ENCODE measurements at regions not wholly inside any gene's neighbourhood (a gene's known extent, or its start where the extent isn't known, plus 50 kb on each side); places are given as distances from the start of the nearest gene placed in this dataset.

DNA sequence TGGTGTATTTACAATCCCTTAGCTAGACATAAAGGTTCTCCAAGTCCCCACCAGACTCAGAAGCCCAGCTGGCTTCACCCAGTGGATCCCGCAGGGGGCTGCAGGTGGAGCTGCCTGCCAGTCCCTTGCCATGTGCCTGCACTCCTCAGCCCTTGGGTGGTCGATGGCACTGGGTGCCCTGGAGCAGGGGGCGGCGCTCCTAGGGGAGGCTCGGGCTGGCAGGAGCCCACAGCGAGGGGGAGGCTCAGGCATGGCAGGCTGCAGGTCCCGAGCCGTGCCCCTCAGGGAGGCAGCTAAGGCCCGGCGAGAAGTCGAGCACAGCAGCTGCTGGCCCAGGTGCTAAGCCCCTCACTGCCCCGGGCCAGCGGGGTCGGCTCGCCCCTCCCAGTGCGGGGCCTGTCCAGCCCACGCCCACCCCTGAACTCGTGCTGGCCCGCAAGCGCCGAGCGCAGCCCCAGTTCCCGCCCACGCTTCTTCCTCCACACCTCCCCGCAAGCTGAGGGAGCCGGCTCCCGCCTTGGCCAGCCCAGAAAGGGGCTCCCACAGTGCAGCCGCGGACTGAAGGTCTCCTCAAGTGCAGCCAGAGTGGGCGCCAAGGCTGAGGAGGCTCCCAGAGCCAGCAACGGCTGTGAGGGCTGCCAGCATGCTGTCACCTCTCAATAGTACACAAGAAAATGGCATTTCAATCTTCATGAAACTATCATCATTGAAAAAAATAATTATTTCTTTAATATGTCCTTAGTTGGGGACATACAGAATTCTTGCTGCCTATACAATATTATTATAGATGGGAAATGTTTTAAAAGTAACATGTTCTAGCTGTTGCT lies 189.1 kb downstream of the SLC7A11 start:
- Histone ChIP-seq H3K4me3 (ENCODE audit: insufficient read depth, low read depth, low read length) (no peak overlapping the region), H3K27ac (ENCODE audit: insufficient read depth, low read depth, low read length, poor library complexity, severe bottlenecking) (no peak overlapping the region)

GRCh38 chr4:138051157-138051556 lies 191.0 kb downstream of the SLC7A11 start:
- 92 to 100% methylated on average over 1 to 3 of the region's 3 CpGs for WGBS, 2 experiments
- Histone ChIP-seq H3K4me3 (ENCODE audit: insufficient read depth, low read depth, low read length) (no peak overlapping the region), H3K27ac (ENCODE audit: insufficient read depth, low read depth, low read length, poor library complexity, severe bottlenecking) (no peak overlapping the region), H3K9me3 (ENCODE audit: control insufficient read depth, low read length) (no peaks in the 10 kb centered on the region), H3K27me3 (ENCODE audit: control insufficient read depth, insufficient read depth, low read length, poor library complexity, severe bottlenecking) (no peaks in the 10 kb centered on the region), H3K36me3 (ENCODE audit: control insufficient read depth, insufficient read depth, low read length) (no peaks in the 10 kb centered on the region), H3K4me1 (ENCODE audit: control insufficient read depth, insufficient read depth, low read length) (peaks cover 8% of the 10 kb centered on the region)

More for the DNA sequence above, 189.1 kb downstream of the SLC7A11 start:
- no peaks in the 10 kb centered on the region for H3K27me3 ChIP-seq (ENCODE audit: control insufficient read depth, insufficient read depth, low read length, poor library complexity, severe bottlenecking)
- H3K9me3 ChIP-seq (ENCODE audit: control insufficient read depth, low read length), result no peaks in the 10 kb centered on the region
- WGBS, 2 experiments, result 86 to 88% methylated on average over 31 of the region's 31 CpGs
- no peaks in the 10 kb centered on the region for H3K36me3 ChIP-seq (ENCODE audit: control insufficient read depth, insufficient read depth, low read length)
- peaks cover 8% of the 10 kb centered on the region for H3K4me1 ChIP-seq (ENCODE audit: control insufficient read depth, insufficient read depth, low read length)

- no peaks in the 10 kb centered on the region for H3K36me3 ChIP-seq (ENCODE audit: control insufficient read depth, insufficient read depth, low read length)
- 34 to 52% methylated on average over 4 to 5 of the region's 6 CpGs for WGBS, 2 experiments
- no peak overlapping the region for H3K27ac ChIP-seq (ENCODE audit: insufficient read depth, low read depth, low read length, poor library complexity, severe bottlenecking)
- H3K4me3 ChIP-seq (ENCODE audit: insufficient read depth, low read depth, low read length), result no peak overlapping the region
- no peaks in the 10 kb centered on the region for H3K27me3 ChIP-seq (ENCODE audit: control insufficient read depth, insufficient read depth, low read length, poor library complexity, severe bottlenecking)
- H3K4me1 ChIP-seq (ENCODE audit: control insufficient read depth, insufficient read depth, low read length), result peaks cover 8% of the 10 kb centered on the region
- H3K9me3 ChIP-seq (ENCODE audit: control insufficient read depth, low read length), result no peaks in the 10 kb centered on the region
Measured at GRCh38 chr4:138050601-138051000, 191.5 kb downstream of the SLC7A11 start.

DNA sequence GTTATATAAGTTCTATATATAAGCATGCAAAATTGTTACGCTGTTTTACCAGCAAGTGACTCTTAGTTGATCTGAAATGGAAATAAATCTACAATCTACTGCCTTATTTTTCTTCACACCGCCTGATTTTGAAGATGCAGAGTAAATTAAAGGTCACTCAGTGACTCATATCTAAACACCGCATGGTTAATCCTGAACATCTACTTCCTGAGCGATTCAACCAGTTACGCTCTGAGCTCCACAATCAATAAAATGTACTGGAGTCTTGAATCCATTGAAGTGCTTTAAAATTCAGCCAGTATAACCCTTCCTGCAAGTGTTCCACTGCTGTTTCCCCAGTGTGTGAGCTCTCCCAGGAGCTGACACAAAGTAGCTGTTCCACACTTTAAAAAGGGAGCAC lies 192.8 kb downstream of the SLC7A11 start:
- Histone ChIP-seq H3K27ac (ENCODE audit: insufficient read depth, low read depth, low read length, poor library complexity, severe bottlenecking) (no peak overlapping the region), H3K27me3 (ENCODE audit: control insufficient read depth, insufficient read depth, low read length, poor library complexity, severe bottlenecking) (no peaks in the 10 kb centered on the region), H3K4me3 (ENCODE audit: insufficient read depth, low read depth, low read length) (no peak overlapping the region), H3K9me3 (ENCODE audit: control insufficient read depth, low read length) (no peaks in the 10 kb centered on the region), H3K4me1 (ENCODE audit: control insufficient read depth, insufficient read depth, low read length) (peaks cover 8% of the 10 kb centered on the region), H3K36me3 (ENCODE audit: control insufficient read depth, insufficient read depth, low read length) (no peaks in the 10 kb centered on the region)
- 72 to 75% methylated on average over 5 of the region's 5 CpGs for WGBS, 2 experiments

GRCh38 chr4:138047290-138047689 lies 194.9 kb downstream of the SLC7A11 start:
- no peaks in the 10 kb centered on the region for H3K27me3 ChIP-seq (ENCODE audit: control insufficient read depth, insufficient read depth, low read length, poor library complexity, severe bottlenecking)
- 31 to 37% methylated on average over 5 of the region's 5 CpGs for WGBS, 2 experiments
- no peaks in the 10 kb centered on the region for H3K36me3 ChIP-seq (ENCODE audit: control insufficient read depth, insufficient read depth, low read length)

GRCh38 chr4:138045036-138045435 lies 197.1 kb downstream of the SLC7A11 start:
- Histone ChIP-seq H3K9me3 (ENCODE audit: control insufficient read depth, low read length) (no peaks in the 10 kb centered on the region), H3K27me3 (ENCODE audit: control insufficient read depth, insufficient read depth, low read length, poor library complexity, severe bottlenecking) (no peaks in the 10 kb centered on the region), H3K4me3 (ENCODE audit: insufficient read depth, low read depth, low read length) (no peak overlapping the region), H3K4me1 (ENCODE audit: control insufficient read depth, insufficient read depth, low read length) (peaks cover 7% of the 10 kb centered on the region), H3K27ac (ENCODE audit: insufficient read depth, low read depth, low read length, poor library complexity, severe bottlenecking) (no peak overlapping the region), H3K36me3 (ENCODE audit: control insufficient read depth, insufficient read depth, low read length) (no peaks in the 10 kb centered on the region)
- WGBS, 2 experiments, result 82 to 92% methylated on average over 3 of the region's 3 CpGs

More at GRCh38 chr4:138047290-138047689, 194.9 kb downstream of the SLC7A11 start:
- no peak overlapping the region for H3K27ac ChIP-seq (ENCODE audit: insufficient read depth, low read depth, low read length, poor library complexity, severe bottlenecking)
- H3K4me3 ChIP-seq (ENCODE audit: insufficient read depth, low read depth, low read length), result no peak overlapping the region
- H3K9me3 ChIP-seq (ENCODE audit: control insufficient read depth, low read length), result no peaks in the 10 kb centered on the region
- peaks cover 8% of the 10 kb centered on the region for H3K4me1 ChIP-seq (ENCODE audit: control insufficient read depth, insufficient read depth, low read length)

DNA sequence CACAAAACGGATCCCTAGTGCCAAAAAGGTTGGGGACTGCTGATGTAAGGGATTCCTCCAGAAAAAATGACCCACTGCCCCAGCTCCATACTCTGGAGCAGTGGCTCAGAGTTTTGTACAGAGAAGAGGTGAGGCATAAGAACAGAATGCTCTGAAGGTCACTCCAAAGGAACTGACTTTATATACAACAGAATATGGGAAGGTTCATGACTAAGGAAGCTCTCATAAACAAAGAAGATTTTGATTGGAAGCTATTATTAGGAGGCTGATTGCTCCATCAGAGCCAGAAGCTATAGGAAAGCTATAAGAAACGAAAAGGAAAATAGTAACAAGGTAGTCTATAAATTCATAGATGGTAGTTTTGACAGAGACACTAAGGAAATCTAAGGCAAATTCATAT lies 203.1 kb downstream of the SLC7A11 start:
- WGBS, 2 experiments, result 90 to 94% methylated on average over 2 of the region's 2 CpGs
- no peaks in the 10 kb centered on the region for H3K36me3 ChIP-seq (ENCODE audit: control insufficient read depth, insufficient read depth, low read length)
- no peaks in the 10 kb centered on the region for H3K27me3 ChIP-seq (ENCODE audit: control insufficient read depth, insufficient read depth, low read length, poor library complexity, severe bottlenecking)
- H3K27ac ChIP-seq (ENCODE audit: insufficient read depth, low read depth, low read length, poor library complexity, severe bottlenecking), result no peak overlapping the region
- H3K4me1 ChIP-seq (ENCODE audit: control insufficient read depth, insufficient read depth, low read length), result no peaks in the 10 kb centered on the region
- no peak overlapping the region for H3K4me3 ChIP-seq (ENCODE audit: insufficient read depth, low read depth, low read length)
- H3K9me3 ChIP-seq (ENCODE audit: control insufficient read depth, low read length), result no peaks in the 10 kb centered on the region

DNA sequence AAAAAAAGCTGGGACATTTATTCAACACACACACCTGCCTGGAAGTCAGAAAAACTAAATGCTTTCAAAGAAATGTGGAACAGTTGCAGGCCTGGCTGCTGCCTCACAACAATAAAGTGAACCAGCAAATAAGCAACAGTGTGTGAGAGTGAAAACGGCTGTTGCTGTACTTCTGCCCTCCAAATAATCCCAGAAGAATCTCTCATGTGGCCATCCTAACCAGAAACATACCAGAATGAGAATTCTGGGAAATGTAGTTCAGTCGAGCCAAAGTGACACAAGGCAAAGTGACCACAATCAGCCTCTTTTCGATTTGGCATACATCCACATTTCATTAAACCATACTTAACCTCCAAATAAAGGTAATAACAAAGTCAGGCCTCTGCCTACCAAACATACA lies 204.5 kb downstream of the SLC7A11 start:
- no peaks in the 10 kb centered on the region for H3K36me3 ChIP-seq (ENCODE audit: control insufficient read depth, insufficient read depth, low read length)
- H3K27ac ChIP-seq (ENCODE audit: insufficient read depth, low read depth, low read length, poor library complexity, severe bottlenecking), result no peak overlapping the region
- no peak overlapping the region for H3K4me3 ChIP-seq (ENCODE audit: insufficient read depth, low read depth, low read length)
- H3K4me1 ChIP-seq (ENCODE audit: control insufficient read depth, insufficient read depth, low read length), result no peaks in the 10 kb centered on the region
- 88 to 92% methylated on average over 3 of the region's 3 CpGs for WGBS, 2 experiments
- no peaks in the 10 kb centered on the region for H3K27me3 ChIP-seq (ENCODE audit: control insufficient read depth, insufficient read depth, low read length, poor library complexity, severe bottlenecking)
- no peaks in the 10 kb centered on the region for H3K9me3 ChIP-seq (ENCODE audit: control insufficient read depth, low read length)

- Histone ChIP-seq H3K27me3 (ENCODE audit: control insufficient read depth, insufficient read depth, low read length, poor library complexity, severe bottlenecking) (no peaks in the 10 kb centered on the region), H3K4me3 (ENCODE audit: insufficient read depth, low read depth, low read length) (no peak overlapping the region), H3K27ac (ENCODE audit: insufficient read depth, low read depth, low read length, poor library complexity, severe bottlenecking) (no peak overlapping the region), H3K36me3 (ENCODE audit: control insufficient read depth, insufficient read depth, low read length) (no peaks in the 10 kb centered on the region), H3K4me1 (ENCODE audit: control insufficient read depth, insufficient read depth, low read length) (no peaks in the 10 kb centered on the region), H3K9me3 (ENCODE audit: control insufficient read depth, low read length) (no peaks in the 10 kb centered on the region)
- 75 to 100% methylated on average over 1 of the region's 1 CpG for WGBS, 2 experiments
Measured at GRCh38 chr4:138035781-138036258, 206.3 kb downstream of the SLC7A11 start.

- no peaks in the 10 kb centered on the region for H3K9me3 ChIP-seq (ENCODE audit: control insufficient read depth, low read length)
- no peak overlapping the region for H3K4me3 ChIP-seq (ENCODE audit: insufficient read depth, low read depth, low read length)
- H3K4me1 ChIP-seq (ENCODE audit: control insufficient read depth, insufficient read depth, low read length), result peaks cover 4% of the 10 kb centered on the region
- WGBS, 2 experiments, result 89 to 94% methylated on average over 2 of the region's 2 CpGs
- H3K36me3 ChIP-seq (ENCODE audit: control insufficient read depth, insufficient read depth, low read length), result no peaks in the 10 kb centered on the region
- no peaks in the 10 kb centered on the region for H3K27me3 ChIP-seq (ENCODE audit: control insufficient read depth, insufficient read depth, low read length, poor library complexity, severe bottlenecking)
- H3K27ac ChIP-seq (ENCODE audit: insufficient read depth, low read depth, low read length, poor library complexity, severe bottlenecking), result no peak overlapping the region
Measured at GRCh38 chr4:138034871-138035270, 207.3 kb downstream of the SLC7A11 start.

All from ectodermal cell (in vitro differentiated cells).